ENCODE measurements at regions not wholly inside any gene's neighbourhood (a gene's known extent, or its start where the extent isn't known, plus 50 kb on each side); places are given as distances from the start of the nearest gene placed in this dataset.

DNA sequence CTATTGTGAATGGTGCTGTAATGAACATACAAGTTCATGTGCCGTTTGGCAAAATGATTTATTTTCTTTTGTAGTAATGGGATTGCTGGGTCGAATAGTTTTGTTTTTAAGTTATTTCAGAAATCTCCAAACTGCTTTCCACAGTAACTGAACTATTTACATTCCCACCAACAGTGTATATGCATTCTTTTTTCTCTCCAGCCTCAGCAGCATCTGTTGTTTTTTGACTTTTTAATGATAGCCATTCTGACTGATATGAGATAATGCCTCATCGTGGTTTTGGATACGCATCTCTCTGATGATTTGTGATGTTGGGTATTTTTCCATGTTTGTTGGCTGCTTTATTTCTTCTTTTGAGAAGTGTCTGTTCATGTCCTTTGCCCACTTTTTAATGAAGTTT, 246.3 kb upstream of the ADGRL3 start:
- no peak for TF ChIP-seq POLR2A (IDR thresholded peaks at IDR 0.05; ENCODE audit: low read length)
- TF ChIP-seq GATA1 (IDR thresholded peaks at IDR 0.05; ENCODE audit: low read depth, low read length): no peak

Measured in erythroblast (primary cell).